ENCODE measurements at regions not wholly inside any gene's neighbourhood (a gene's known extent, or its start where the extent isn't known, plus 50 kb on each side); places are given as distances from the start of the nearest gene placed in this dataset.
A peak's percentile ranks its signal among the peaks of the same experiment; 100 is the strongest.
"Not testable (repeated sequence)": the region's sequence is repeated elsewhere in the genome, so short reads cannot be mapped to it uniquely, and the experiment has no call there.

- no peak for DNase-seq
Measured at GRCh38 chr2:19646987-19647386, 254.8 kb downstream of the TTC32 start.

GRCh38 chr2:19644763-19645162 lies 257.0 kb downstream of the TTC32 start:
- DNase-seq: no peak

- DNase-seq: no peak
Measured at GRCh38 chr2:19643117-19643518, 258.7 kb downstream of the TTC32 start.

GRCh38 chr2:19642501-19642900 lies 259.3 kb downstream of the TTC32 start:
- DNase-seq: no peak

GRCh38 chr2:19635951-19636510 lies 265.8 kb downstream of the TTC32 start:
- no peak for DNase-seq

- no peak for DNase-seq
Measured at GRCh38 chr2:19632403-19632991, 269.3 kb downstream of the TTC32 start.

GRCh38 chr2:19631871-19632270 lies 269.9 kb downstream of the TTC32 start:
- no peak for DNase-seq

GRCh38 chr2:19630921-19631320 lies 270.9 kb downstream of the TTC32 start:
- no peak for DNase-seq

- DNase-seq: no peak
Measured at GRCh38 chr2:19627359-19627758, 268.9 kb upstream of the OSR1 start.

- no peak for DNase-seq
Measured at GRCh38 chr2:19623488-19623887, 265.1 kb upstream of the OSR1 start.

GRCh38 chr2:19617257-19617848 lies 258.9 kb upstream of the OSR1 start:
- DNase-seq: peak in 2 of 3 experiments; percentile 13 to 51

- not testable (repeated sequence) for DNase-seq
Measured at GRCh38 chr2:19615402-19615801, 257.0 kb upstream of the OSR1 start.

- no peak for DNase-seq
Measured at GRCh38 chr2:19614066-19614465, 255.6 kb upstream of the OSR1 start.

- DNase-seq: no peak
Measured at GRCh38 chr2:19611491-19612332, 253.3 kb upstream of the OSR1 start.

GRCh38 chr2:19609266-19609665 lies 250.8 kb upstream of the OSR1 start:
- no peak for DNase-seq

- no peak for DNase-seq
Measured at GRCh38 chr2:19607931-19608771, 249.7 kb upstream of the OSR1 start.

GRCh38 chr2:19607400-19607799 lies 249.0 kb upstream of the OSR1 start:
- DNase-seq: no peak

- no peak for DNase-seq
Measured at GRCh38 chr2:19600982-19601381, 242.6 kb upstream of the OSR1 start.

GRCh38 chr2:19600506-19600905 lies 242.1 kb upstream of the OSR1 start:
- DNase-seq: no peak

GRCh38 chr2:19598971-19599370 lies 240.5 kb upstream of the OSR1 start:
- no peak for DNase-seq

GRCh38 chr2:19592197-19592596 lies 233.8 kb upstream of the OSR1 start:
- no peak for DNase-seq

GRCh38 chr2:19589791-19590190 lies 231.4 kb upstream of the OSR1 start:
- DNase-seq: no peak

GRCh38 chr2:19580830-19581229 lies 222.4 kb upstream of the OSR1 start:
- DNase-seq: no peak
